HEK293 (cell line): ENCODE measurements at regions not wholly inside any gene's neighbourhood (a gene's known extent, or its start where the extent isn't known, plus 50 kb on each side); places are given as distances from the start of the nearest gene placed in this dataset.

Experiments used
- ZNF121 ChIP-seq: fragments of 450-650 bp; formaldehyde crosslinking; IDR thresholded peaks from 2 replicates; pipeline ENCODE4 v1.5.1; 2016; ENCODE audit warnings: missing biosample characterization, missing genetic modification characterization
- ZNF239 ChIP-seq: fragments of 450-650 bp; formaldehyde crosslinking; IDR thresholded peaks from 2 replicates; pipeline ENCODE4 v1.5.1; 2016; ENCODE audit warnings: missing biosample characterization, missing genetic modification characterization
- TF ChIP-seq, protein P1 (sequence below): fragments of 450-650 bp; formaldehyde crosslinking; IDR thresholded peaks from 2 replicates; pipeline ENCODE4 v1.5.1; 2016; ENCODE audit warnings: missing biosample characterization, missing genetic modification characterization
- TF ChIP-seq, protein P2 (sequence below): fragments of 450-650 bp; formaldehyde crosslinking; IDR thresholded peaks from 2 replicates; pipeline ENCODE4 v1.5.1; 2016; ENCODE audit warnings: missing biosample characterization, missing genetic modification characterization

DNA sequence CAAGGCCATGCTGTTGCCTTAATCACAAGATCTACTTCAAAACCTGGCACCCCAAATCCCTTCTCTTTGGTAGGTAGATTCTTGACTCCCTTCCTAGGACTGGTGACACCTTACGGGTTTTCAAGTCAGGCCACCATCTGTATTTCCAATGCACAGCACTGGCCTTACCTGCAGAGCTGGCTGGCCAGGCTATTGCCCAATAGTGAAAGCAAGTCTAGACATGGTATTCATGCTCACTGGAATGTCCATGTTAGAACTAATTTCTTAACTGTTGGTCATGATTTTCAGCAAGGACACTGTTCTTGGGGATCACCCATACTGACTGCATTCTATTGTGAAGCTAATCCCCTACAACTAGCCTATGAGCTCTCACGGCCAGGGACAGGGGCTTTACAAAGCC is 313.1 kb upstream of the RNF32 start:
- TF ChIP-seq ZNF121 (tag by site-specific recombination) (no peak), ZNF239 (no peak)
- TF ChIP-seq, protein P1, sequence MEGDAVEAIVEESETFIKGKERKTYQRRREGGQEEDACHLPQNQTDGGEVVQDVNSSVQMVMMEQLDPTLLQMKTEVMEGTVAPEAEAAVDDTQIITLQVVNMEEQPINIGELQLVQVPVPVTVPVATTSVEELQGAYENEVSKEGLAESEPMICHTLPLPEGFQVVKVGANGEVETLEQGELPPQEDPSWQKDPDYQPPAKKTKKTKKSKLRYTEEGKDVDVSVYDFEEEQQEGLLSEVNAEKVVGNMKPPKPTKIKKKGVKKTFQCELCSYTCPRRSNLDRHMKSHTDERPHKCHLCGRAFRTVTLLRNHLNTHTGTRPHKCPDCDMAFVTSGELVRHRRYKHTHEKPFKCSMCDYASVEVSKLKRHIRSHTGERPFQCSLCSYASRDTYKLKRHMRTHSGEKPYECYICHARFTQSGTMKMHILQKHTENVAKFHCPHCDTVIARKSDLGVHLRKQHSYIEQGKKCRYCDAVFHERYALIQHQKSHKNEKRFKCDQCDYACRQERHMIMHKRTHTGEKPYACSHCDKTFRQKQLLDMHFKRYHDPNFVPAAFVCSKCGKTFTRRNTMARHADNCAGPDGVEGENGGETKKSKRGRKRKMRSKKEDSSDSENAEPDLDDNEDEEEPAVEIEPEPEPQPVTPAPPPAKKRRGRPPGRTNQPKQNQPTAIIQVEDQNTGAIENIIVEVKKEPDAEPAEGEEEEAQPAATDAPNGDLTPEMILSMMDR (tag by site-specific recombination): no peak
- TF ChIP-seq, protein P2, sequence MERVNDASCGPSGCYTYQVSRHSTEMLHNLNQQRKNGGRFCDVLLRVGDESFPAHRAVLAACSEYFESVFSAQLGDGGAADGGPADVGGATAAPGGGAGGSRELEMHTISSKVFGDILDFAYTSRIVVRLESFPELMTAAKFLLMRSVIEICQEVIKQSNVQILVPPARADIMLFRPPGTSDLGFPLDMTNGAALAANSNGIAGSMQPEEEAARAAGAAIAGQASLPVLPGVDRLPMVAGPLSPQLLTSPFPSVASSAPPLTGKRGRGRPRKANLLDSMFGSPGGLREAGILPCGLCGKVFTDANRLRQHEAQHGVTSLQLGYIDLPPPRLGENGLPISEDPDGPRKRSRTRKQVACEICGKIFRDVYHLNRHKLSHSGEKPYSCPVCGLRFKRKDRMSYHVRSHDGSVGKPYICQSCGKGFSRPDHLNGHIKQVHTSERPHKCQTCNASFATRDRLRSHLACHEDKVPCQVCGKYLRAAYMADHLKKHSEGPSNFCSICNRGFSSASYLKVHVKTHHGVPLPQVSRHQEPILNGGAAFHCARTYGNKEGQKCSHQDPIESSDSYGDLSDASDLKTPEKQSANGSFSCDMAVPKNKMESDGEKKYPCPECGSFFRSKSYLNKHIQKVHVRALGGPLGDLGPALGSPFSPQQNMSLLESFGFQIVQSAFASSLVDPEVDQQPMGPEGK (tag by site-specific recombination): no peak
